Myocyte (in vitro differentiated cells): ENCODE measurements at regions not wholly inside any gene's neighbourhood (a gene's known extent, or its start where the extent isn't known, plus 50 kb on each side); places are given as distances from the start of the nearest gene placed in this dataset.
"Not testable (repeated sequence)": the region's sequence is repeated elsewhere in the genome, so short reads cannot be mapped to it uniquely, and the experiment has no call there.

Source experiments
- DNase-seq: peaks from one replicate; pipeline ENCODE4 v3.0.0-alpha.2; 2012; ENCODE audit warnings: low read depth

DNA sequence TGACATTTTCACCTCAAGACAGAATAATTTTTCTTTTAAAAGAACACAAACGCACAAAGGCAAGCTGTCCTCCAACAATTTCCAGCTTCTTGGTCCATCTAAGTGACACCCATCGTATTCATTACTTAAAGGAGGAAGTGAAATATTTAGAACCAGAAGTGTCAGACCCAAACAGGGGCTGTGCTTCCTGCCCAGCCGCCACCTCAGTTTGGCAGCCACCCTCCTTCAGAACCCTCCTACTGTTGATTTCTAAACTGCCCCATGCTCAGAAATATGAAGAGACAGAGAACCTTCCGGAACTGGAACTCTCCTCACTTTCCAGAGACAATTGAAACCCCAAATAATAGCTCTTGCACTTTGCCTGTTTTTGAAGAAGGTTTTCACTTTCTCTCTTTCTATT is 734.8 kb upstream of the SALL3 start:
- no peak for DNase-seq

DNA sequence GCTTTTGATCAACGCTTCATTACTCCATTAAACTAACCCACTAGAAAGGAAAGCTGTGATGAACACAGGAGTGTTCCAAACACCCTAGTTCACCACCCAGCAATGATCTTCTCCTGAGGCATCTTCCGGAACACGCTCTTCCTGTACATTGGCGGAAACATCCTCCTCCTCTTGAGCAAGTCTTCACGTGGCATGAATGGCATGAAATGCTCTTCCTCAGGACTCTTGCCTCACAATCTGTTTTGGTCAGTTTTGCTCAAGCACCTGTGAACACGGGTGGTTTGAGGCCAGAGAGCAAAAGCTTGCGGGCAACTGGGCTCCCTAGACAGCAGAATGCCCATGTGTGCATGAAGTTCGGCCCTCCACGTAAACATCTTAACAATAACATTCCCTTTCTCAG is 734.2 kb upstream of the SALL3 start:
- DNase-seq = no peak

DNA sequence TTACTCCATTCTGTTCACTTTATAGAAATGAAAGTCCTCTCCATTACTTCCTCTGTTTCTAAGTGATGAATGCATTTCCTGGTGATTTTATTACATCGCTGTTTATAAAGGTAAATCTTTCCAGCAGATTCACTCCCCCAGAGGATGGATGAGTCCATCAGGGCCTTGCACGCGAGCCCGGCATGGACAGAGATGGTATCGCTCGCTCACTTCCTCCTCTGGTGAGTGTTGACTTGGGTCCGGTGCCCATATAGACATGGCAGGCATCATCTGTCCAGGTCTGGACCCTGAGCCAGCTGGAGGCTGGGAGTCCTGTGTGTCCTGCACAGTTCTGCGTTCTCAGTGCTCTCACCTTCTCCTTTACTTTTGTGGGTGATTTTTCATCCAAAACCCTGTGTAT is 733.6 kb upstream of the SALL3 start:
- no peak for DNase-seq

DNA sequence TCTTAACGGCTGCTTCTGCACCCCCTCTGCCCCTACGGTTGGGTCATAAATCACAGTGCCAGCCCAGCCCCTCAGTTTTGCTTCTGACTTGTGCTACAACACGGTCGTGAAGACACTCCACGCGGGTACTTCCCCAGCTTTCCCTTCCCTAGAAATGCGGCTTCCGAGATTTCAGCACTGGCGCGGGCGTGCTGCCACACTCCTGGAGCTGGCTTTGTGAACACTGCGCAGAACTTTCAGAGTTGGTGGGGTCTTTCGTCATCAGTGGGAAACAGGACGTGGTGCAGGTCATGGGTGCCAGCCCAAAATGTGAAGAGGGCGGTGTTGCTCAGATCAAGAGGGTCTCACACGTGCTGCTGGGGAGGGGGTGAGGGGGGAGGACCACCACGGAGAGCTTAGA is 733.0 kb upstream of the SALL3 start:
- DNase-seq = no peak

DNA sequence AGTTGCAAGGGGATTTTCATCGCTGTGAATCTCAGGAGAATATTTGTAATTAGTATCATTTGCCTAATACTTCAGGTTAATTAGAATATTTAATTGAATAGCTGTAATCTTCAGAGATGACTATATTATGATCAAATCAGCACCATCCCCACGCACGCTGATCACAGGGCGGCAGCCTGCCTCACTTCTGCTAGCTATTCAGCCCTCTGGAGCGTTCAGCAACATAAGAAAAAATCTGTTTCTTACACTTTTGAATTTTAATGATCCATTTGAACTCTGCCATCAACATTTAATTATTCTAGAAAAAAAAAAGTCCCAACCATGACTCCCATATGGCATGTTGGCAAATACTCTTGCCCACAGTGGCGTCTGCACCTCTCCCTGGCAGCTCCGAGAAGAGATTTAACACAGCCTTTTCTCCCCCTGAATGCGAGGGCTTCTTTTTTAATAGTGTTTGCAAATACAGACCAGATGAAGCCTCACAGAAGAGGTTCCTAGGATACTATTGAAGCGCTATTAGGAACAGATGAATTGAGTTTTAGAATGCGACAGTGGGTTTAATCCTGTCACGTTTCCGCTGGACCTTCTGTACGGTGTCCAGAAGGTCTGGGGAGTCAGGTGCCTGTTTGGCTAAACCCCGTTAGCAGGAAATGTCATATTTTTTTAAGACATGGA is 731.9 kb upstream of the SALL3 start:
- no peak for DNase-seq

DNA sequence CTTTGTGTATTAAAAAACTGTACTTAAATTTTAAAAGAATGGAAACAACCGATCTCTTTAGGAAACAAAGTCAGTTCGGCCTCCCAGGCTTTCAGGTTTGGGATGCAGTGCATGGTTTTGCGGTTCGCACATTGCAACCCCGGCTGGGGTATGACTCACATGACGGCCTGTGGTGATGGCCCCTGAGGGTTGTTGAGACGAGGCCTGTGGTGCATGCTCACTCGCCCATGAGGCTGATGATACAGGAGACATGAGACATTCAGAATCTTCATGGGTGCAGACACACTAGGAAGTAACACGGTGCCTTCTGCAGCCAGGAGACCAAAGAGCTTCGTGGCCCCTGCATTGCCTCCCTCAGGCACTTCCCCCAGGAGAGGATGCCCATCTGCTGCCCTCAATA is 724.6 kb upstream of the SALL3 start:
- DNase-seq = no peak

DNA sequence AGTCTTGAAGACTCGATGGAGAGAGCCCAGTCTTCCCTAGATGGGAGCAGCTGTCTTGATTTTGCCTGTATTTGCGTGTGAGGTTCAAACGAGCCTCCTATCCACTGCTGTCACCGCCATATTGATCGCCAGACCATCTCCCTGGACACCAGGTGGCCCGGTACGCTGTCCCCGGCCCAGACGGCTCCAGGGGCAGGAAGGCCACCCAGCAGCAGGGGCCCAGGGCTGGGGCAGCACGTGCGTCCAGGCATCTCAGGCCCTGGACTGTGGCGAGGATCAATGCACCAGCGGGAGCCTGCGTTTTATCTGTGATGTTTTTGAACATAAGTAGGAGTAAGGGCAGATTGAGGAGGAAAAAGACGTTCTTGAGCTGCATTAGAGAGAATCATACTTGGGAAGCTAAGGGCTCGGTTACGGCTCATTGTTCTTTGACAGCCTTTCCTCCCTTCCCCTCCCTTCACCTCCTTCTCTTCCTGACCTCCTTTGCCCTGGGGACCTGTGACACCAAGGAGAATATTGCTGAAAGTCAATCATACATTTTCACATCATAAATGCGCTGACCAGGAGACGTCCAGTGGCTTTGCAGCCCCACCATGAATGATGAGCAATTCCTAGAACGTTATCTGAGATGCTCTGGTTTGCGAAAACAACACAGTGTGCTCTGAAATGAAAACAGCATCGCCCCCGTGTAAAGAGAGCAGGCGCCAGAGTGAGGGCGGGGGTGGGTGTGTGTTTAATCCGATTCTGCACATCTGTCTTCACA is 711.2 kb upstream of the SALL3 start:
- no peak for DNase-seq

DNA sequence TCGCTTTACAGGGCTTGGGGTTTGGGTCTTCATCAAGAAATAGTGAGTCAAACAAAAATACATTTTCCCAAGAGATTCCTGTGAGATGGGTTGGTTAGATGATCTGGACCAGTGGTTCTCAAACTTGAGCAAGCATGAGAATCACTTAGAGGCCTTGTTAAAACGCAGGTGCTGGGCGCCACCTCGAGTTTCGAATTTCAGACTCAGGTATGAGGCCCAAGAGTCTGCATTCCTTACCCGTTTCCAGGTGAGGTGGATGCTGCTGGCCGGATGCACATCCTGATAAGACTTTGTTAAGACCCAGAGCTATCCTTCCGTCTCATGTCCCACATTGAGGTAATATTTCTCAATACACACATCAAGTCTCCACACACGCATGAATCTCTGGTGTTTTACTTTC is 707.8 kb upstream of the SALL3 start:
- no peak for DNase-seq

DNA sequence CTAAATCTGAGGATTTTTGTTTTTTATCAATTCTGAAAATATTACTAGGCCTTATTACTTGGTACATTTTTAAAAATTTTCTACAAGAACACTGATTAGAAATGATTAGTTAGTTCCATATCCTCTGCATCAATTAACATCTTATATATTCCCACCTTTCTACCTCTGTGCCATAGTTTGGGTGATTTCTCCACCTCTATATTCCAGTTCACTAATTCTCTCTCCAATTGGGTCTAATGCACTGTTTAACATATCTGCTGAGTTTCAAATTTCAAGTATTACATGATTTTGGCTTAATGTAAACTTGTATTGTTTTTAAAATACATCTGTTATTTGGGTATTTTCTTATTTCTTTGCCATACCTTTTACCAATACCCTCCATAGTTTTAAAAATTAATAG is 705.7 kb upstream of the SALL3 start:
- DNase-seq = no peak

DNA sequence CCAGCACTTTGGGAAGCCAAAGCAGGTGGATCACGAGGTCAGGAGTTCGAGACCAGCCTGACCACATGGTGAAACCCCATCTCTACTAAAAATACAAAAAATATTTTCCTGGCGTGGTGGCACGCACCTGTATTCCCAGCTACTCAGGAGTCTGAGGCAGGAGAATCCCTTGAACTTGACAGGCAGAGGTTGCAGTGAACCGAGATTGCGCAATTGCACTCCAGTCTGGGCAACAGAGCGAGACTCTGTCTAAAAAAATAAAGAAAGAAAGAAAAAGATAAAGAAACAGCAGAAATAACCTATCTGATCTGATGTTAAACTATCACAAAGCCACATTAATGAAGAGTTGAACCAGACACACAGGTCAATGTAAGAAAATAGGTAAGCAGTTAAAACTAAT is 696.2 kb upstream of the SALL3 start:
- not testable (repeated sequence) for DNase-seq

DNA sequence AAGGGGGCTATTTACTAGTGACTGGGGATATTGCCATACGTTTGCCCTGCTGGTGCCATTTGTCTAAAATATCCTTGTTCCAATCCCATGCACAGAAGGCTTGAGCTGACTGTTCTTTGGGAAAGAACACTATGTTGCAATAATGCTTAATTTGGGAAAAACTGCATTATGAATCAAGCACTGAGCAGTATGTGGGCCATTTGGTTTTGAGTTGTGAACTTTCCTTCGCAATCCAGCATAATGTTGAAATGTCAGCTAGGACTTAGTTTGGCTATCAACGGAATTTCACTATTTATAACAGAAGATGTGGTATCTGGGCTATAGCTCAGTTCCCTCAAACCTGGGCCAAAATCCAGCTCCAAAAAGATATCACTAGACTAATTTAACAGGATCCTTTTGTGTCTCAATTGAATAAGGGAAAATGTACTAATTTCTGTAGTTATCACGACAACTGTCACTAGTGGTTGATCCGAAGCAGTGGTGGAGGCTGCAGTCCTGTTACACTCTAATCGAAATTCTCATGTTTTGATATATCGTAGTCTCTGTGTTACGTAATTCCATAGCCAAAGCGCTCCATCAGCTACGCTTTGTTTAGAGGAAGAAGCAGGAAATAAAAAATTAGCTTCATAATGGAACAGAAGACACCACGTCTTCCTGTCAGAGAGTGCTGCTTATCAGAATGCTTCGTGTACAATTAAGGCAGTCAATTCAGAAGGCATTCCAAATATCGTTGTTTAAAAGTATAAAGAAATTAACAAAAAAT is 686.8 kb upstream of the SALL3 start:
- DNase-seq = no peak

DNA sequence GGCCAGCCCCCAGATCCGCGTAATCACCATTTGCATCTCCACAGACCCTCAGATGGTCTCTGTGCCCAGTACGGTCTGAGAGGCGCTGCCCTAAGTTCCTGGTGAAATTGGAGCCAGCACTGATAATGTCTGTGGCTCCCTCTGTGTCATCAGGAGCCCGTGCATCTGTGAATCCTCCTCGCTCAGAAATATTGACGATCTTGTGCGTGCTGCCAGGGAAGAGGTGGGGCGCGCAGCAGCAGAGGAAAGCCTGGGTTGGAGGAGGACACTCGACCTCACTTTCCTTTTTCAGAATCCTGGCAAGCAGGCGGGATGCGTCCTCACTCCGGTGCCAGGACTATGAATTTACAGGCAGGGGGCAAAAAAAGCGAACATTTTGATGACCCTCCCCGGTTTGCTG is 686.1 kb upstream of the SALL3 start:
- DNase-seq = no peak

DNA sequence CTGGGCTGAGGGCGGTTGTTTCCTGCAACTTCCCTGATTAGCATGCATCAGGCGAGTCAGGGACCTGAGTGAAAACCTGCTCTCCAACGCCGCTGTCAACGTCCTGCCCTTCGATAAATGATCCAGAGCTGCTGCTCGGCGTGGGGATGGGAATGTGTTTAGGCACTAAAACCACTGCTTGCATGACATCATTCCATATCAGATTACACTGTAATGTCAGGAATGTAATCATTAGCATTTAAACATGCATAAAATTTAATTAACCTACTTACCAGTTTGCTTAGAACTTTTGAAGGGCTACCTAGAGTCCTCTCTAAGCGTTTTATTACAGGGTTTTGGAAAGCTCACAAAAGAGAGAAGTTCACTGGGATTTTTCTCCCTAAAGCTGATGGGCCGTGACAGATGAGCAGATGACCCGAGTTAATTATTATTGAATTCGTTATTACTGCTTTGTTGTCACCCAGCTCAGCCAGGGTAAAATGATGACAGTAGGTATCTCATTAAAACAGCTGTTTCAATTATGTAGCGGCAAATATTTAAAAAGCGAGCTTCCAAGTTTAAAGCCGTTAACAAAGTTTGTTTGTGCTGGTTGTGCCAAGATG is 685.6 kb upstream of the SALL3 start:
- no peak for DNase-seq

DNA sequence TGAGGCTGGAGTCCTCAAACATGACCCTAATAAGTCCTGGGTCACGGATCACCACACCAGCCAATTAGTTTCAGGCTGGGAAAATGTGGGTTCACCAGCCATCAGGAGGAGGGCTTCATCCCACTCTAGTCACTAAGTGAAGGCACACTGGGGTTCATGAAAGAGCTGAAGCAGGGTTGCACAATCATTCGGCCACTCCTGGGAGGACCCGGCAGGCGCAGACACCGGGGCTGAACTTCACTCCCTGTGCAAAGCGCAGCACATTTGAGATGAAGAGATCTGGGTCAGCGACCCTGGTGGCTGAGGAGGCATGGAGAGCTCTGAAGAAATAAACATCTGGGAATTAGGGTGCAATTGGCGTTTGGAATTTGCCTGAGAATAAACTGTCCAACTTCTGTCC is 684.4 kb upstream of the SALL3 start:
- DNase-seq = no peak

DNA sequence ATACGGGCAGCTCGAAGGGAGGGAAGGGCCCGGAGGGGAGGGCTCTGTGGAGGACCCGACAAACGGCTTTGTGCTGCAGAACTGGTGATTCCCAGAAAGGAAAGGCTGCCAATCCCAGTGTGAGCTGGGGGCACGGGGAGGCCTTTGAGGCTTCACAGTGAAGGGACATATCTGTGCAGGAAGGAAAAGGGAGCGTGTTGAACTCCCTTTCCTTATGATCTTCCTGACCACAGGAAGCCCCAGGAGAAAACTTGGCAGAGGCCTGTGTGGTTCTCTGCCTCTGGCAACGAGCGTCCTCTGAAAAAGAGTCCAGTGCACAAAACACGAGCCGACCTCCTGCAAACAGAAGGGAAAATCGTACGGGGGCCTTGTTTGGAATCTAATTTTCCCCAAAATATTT is 683.5 kb upstream of the SALL3 start:
- no peak for DNase-seq

DNA sequence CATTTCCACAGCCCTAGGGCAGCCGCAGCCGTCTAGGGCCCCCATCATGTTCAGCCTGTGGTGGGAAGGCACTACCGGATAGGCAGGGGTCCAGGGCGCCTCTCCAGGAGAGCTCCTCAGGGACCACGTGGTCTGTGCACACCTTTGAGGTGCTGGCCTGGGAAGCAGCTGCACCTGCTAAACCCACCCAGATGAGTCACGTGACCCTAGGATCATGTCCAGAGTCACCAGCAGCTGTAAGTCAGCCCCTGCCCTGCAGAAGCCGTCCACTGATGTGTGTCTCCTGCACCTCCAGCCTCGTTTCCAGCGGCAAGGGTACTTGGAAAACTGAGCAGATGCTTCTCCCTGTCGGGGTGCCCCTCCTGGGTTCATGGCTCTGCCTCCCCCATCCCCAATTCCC is 682.6 kb upstream of the SALL3 start:
- DNase-seq = no peak

DNA sequence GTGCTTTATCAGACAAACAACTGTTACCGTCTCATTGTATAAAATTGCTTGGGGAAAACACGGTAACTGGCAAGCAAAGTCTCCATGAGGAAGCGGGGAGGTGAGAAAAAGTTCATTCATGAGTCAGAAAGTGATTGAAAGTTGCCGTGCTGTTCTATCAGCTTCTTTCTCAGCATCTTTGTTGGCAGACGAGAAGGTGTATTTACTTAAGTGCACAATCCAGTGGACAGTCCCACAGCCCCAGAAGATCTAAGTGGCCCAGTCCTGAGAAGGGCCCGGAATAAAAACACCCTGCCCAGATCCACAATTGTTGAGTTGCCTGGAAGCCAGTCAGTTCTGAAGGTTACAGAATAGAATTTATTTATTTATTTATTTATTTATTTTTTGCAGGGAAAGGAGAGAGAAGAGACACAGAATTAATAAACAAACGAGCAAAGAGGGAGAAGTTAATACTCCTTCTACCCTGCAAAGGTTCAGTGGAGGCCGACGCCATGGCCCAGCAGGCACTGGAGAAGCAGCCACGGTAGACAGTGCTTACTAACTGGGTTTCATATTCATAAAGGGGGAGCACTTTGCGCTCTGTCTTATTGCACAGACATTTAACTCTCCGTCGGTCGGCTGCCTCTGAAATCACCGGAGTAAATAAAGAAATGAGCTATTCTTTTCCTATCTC is 676.0 kb upstream of the SALL3 start:
- no peak for DNase-seq

DNA sequence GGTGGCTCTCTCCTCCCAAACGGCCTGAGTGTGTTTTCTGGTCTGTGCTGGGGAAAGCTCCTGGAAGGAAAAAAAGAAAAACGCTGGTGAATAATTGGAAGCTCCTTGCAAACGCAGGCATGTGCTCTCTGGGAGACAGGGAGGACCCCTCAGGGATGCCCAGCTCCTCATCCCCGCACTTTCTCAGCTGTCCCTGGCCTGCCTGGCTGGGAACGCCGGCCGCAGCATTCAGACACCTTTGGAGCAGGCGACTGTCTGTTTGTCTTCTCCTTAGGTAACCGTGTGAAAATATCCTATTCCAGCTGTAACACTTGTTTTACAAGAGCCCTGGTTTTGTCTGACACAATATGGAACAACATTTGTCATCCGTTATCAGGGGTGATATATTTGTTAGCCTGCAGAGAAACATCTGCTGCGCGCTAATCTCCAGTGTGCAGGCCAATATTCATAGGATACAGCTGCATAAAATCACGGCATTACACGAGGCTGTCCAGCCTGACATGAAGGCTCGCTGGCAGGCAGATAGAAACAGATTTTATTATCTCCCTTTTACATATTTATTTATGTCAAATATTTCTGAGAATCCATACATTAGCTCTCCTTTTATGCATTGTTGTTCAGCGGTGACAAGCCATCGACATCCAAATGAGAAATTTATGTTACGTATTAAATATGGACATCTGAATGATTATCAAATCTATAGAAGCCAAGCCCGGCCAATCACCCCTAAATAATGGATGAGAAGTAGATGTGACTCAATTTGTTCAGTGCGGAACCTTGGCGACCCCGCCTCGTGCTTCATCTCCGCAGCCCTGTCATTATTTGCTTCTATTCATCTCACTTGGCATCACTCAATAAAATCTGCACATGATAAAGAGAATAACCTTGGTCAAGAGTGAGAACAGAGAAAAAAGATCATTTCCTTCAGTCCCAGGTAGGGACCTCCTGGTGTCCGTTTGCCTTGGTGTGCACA is 675.1 kb upstream of the SALL3 start:
- DNase-seq = no peak

DNA sequence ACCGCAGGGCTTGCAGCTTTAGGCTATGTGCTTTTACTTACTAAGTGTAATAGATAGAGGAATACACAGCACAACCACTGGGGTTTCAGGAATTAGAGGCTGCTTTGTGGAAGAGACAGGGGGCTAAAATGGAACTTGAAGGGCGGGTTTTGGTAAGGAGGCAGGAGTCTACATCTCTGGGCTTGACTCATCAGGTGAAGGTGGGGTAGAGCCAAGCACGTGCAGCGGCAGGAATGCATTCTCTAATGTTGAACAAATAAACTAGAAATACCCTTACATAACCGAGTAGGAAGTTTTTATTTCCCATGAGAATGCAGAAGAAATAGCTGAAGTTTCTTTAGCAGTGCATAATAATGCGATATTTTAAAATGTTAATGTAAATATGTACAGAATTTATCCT is 673.8 kb upstream of the SALL3 start:
- DNase-seq = no peak

DNA sequence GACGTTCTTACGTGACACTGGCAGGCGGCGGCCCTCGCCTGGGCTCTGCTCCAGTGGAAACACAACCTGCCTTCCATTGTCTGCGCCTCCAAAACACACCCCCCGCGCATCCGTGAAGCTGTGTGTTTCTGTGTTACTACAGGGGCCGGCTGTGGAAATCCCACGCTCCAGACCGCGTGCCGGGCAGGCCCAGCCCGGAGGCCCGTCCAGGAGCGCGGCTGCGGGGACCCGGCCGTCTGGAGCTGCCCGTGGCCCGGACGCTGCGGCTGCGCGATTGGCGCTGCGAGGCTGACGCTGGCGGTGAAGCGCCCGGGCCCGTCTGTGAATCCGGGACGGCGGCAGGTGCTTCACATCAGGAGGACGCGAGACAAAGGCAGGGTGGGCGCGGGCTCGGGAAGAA is 670.3 kb upstream of the SALL3 start:
- no peak for DNase-seq
